Activated naive CD8-positive, alpha-beta T cell (primary cell): ENCODE measurements at regions not wholly inside any gene's neighbourhood (a gene's known extent, or its start where the extent isn't known, plus 50 kb on each side); places are given as distances from the start of the nearest gene placed in this dataset.
"Not testable (repeated sequence)": the region's sequence is repeated elsewhere in the genome, so short reads cannot be mapped to it uniquely, and the experiment has no call there.

ENCODE experiments used
- H3K27ac Mint-ChIP-seq: one replicate; pipeline ENCODE4 v1.8.0; 2021; ENCODE audit warnings: mixed read lengths
- H3K27me3 Mint-ChIP-seq: one replicate; pipeline ENCODE4 v1.8.0; 2021; ENCODE audit warnings: mixed read lengths
- H3K36me3 Mint-ChIP-seq: one replicate; pipeline ENCODE4 v1.8.0; 2021; ENCODE audit warnings: mixed read lengths
- H3K4me1 Mint-ChIP-seq: one replicate; pipeline ENCODE4 v1.8.0; 2021; ENCODE audit warnings: low read depth, mixed read lengths
- H3K4me3 Mint-ChIP-seq: one replicate; pipeline ENCODE4 v1.8.0; 2021; ENCODE audit warnings: mild to moderate bottlenecking, mixed read lengths
- H3K9me3 Mint-ChIP-seq: one replicate; pipeline ENCODE4 v1.8.0; 2021; ENCODE audit warnings: low read depth, mixed read lengths

DNA sequence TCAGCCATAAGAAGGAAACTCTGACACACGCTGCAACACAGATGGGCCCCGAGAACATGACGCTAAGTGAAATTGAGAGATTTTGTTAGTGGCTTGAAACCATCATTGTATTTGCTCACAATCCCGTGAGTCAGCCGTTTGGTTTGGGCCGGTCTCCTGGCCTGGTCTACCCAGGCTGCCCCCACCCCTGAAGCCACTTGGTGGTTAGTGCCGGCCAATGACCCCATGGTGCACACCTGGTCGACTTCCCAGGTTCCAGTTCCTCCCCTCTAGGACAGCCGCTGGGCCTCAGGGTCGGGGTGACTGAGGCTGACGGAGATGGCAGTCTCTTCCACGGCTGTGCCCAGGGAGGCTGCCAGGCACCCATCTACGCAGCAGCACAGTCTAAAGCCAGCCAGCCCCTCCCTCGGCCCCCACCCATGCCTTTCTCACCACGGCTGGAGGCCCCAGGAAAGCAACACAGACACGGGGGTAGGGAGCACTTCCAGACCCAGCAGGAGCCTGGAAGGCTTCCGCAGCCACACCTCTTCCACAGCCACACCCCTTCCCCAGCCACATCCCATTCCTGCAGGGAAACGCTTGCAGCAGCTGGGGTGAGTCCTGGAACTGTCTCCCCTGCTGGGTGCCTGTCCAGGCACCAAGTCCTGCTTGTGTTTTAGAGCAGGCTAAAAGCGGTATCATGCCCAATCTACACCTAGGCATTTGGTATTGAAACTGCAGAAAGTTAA, 5413.2 kb upstream of the TPTE start:
- not testable (repeated sequence) for H3K27ac Mint-ChIP-seq, H3K27me3 Mint-ChIP-seq, H3K9me3 Mint-ChIP-seq, H3K36me3 Mint-ChIP-seq, H3K4me1 Mint-ChIP-seq, H3K4me3 Mint-ChIP-seq

DNA sequence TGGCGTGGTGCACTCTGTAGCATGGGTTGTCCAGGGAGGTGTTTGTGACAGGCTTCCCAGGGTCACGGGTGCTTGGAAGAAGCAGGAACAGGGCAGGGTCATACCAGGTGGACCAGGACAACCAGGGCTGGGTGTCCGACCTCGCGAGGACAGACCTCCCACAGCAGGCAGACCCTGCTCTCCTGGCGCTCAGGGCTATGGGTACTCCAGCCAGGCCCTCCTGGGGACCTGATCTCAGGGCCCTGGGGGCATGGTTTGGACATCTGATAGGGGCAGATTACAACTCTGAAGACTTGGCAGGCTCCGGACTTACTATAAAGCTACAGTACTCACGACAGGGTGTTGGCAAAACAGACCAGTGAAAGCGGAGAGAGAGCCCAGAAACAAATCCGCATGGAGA, 5410.2 kb upstream of the TPTE start:
- H3K4me3 Mint-ChIP-seq, H3K27ac Mint-ChIP-seq, H3K4me1 Mint-ChIP-seq, H3K27me3 Mint-ChIP-seq, H3K9me3 Mint-ChIP-seq, H3K36me3 Mint-ChIP-seq: not testable (repeated sequence)

DNA sequence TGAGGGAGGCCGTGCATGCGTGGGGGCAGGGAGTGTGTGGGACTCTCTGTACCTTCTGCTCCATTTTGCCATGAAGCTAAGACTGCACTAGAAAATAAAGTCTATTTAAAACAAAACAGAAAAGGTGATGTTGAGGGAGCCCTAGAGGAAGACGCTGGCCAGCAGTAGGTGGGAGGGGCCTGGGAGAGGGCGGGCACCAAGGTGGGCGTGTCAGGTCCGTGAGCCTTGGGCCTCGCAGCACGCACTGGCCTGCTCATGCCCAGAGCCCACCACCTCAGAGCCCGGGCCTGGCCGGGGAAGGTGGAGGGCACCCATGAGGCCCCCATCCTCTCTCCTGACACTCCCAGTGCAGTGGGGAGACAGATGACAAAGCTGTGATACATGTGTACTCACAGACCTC, 5408.3 kb upstream of the TPTE start:
- not testable (repeated sequence) for H3K27me3 Mint-ChIP-seq, H3K36me3 Mint-ChIP-seq, H3K4me1 Mint-ChIP-seq, H3K4me3 Mint-ChIP-seq, H3K9me3 Mint-ChIP-seq, H3K27ac Mint-ChIP-seq

DNA sequence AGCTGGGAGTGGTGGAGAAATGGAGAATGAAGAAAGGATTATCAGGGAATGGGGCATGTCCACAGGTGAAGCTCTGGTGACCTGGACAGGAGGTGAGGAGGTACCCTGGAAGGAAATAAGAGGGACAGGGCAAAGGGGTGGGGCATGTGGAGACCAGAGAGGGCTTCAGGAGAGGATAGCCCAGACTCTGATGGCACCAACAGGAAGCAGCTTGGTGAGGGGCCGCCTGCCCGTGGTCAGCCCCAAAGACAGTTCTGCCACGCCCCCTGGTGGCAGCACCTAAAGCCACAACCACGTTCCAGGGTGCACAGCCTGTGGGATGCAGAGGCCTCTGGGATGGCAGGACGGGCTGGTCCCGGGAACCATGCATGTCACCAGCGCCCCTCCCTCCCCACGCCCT, 5406.9 kb upstream of the TPTE start:
- H3K36me3 Mint-ChIP-seq, H3K9me3 Mint-ChIP-seq, H3K27ac Mint-ChIP-seq: not testable (repeated sequence)

DNA sequence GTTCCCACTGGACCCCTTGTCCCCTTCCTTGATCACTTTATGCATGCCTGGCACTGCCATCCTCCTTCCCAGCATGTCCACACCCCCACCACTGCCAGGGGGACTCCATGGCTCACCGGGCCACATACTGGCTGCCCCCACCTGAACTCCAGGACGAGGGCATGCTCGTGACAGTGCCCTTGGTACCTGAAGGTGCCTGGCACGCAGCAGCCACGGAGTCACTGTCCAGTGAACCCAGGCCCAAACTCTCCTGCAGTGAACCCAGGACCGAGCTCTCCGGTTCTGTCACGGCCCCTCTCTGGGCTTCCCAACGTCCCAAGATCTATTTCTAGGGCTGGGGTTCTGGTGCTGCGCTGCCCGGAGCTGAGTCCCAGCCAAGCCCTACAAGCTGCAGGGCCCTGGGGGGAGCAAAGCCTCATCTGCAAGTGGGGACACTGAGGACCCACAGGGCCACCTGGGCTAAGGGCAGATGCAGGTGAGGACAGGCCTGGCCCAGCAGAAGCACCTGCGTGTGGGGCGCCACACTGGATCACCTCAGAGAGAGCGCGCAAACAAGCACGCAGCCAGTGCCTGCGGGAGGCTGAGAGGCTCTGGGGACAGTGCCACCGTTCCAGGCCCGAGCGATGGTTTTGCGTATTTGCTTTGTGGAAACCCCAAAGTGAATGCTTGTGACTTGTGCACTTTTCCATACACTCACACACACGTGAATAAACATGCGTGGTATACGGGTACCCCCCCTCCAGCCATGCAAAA, 5406.3 kb upstream of the TPTE start:
- H3K9me3 Mint-ChIP-seq, H3K27ac Mint-ChIP-seq, H3K27me3 Mint-ChIP-seq, H3K4me3 Mint-ChIP-seq, H3K4me1 Mint-ChIP-seq, H3K36me3 Mint-ChIP-seq: not testable (repeated sequence)

More for the DNA sequence above, 5406.9 kb upstream of the TPTE start:
- H3K4me3 Mint-ChIP-seq, H3K27me3 Mint-ChIP-seq, H3K4me1 Mint-ChIP-seq: not testable (repeated sequence)

DNA sequence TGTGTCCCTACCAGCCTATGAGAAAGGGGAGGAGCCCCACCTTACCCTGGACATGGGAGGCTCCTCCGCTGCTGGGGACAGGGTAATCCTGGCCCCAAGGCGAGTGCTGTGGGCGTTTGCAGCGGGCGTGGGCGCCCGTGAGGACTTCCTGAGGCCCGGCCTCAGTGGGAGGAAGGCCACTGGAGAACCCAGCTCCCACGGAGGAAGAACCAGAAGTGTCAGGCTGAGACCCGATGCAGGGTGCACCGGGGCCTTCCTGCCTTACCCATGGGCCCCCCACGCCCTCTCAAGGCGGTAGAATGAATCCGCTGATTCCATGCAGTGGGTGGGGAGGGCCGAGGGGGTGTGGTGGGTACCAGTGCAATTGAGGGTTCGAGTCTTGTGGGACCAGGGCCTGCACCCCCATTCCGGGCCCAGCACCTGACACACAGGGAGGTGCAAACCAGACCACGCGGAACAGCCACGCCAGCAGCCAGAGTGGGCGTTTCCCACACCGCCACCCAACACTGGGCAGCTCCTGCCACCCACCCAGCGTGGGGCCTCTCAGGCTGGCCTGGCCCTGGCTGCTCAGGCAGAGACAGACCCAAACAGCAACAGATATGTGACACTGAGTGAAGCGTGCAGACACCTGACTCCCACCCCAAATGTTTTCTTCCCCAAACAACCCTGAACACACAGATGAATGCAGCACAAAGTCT, 5405.6 kb upstream of the TPTE start:
- H3K36me3 Mint-ChIP-seq, H3K4me3 Mint-ChIP-seq, H3K27me3 Mint-ChIP-seq, H3K4me1 Mint-ChIP-seq, H3K27ac Mint-ChIP-seq, H3K9me3 Mint-ChIP-seq: not testable (repeated sequence)

DNA sequence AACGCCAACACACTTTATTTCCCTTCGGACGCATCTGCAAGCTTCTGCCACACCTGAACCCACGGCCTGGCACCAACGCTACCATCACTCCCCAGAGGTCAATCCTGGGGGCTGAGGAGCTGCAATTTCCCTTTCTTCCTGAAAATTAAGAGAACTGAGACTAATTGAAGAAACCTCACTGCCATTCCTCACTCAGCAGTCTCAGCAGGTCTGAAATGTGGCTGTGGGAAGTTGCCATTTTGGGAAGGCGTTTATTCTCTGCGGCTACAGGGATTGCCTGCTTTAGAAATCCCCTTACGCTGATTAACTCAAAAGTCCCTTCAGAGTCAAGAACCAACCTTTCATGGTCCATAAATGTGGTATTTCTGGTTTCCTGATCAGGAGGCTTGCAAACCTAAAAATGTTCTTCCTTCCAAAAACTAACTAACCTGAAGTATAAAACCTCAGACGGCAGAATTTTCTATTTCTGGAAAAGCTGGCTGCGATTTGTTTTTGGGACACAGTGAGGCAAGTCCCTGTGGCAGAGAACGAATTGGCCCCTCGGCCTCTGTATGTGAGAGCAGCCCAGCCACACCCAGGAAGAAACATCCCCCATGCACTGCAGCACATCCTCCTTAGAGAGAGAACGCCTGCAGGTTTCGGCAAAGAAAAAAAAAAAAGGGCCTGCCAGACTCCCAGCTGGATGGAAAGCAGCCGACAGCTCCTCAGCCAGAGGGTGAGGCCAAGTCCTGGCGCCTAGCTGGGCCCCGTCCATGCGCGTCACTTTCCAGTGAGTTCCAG, 5404.8 kb upstream of the TPTE start:
- H3K36me3 Mint-ChIP-seq, H3K27ac Mint-ChIP-seq, H3K4me1 Mint-ChIP-seq, H3K9me3 Mint-ChIP-seq, H3K4me3 Mint-ChIP-seq, H3K27me3 Mint-ChIP-seq: not testable (repeated sequence)

DNA sequence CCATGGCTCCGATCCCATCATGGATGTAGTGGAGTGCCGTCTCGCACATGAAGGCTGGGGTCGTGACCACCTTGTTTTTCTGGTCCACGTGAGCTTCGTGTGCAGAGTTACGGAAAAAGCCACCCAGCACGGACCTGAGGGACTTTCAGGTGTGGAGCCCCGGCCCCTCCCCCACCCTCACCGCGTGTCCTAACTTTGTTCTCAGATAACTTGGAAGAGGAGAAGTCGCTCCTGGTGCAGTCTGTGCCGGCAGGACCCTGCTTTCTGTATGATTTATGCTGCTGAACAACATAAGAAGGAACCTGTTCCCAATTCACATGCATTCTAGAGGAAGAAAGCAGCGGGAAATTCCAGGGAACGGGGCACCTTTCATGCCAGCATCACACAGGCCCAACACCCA, 5404.2 kb upstream of the TPTE start:
- H3K4me1 Mint-ChIP-seq, H3K27me3 Mint-ChIP-seq, H3K9me3 Mint-ChIP-seq, H3K27ac Mint-ChIP-seq, H3K4me3 Mint-ChIP-seq, H3K36me3 Mint-ChIP-seq: not testable (repeated sequence)

DNA sequence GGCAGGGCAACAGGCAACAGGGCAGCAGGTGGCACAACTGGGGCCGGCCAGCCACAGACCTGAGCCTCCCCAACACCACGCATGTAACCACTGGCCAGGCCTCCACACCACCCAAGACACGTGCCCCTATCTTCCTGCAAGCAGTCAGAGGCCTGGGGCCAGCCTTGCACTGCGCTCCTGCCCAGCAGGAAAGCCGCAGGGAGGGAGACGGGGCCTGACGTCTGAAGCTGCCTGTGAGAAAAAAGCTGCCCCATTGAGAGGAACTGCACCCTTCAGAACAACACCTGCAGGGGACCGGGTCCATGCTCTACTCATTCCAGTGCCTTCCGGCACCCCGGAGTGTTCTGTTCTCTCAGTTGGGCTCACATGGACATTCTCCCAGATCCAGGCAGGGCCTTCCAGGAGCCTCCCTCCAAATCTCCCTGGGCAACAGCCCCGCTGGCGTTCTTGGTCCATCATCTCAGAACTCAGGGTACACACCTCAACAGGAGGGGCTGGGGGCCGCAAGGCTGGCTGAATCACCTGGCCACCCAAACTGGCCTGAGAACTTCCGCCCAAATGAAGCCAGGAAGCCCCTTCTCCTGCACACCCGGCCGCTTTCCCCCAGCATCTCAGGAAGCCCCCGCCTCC, 5403.6 kb upstream of the TPTE start:
- H3K4me3 Mint-ChIP-seq, H3K27ac Mint-ChIP-seq, H3K36me3 Mint-ChIP-seq, H3K4me1 Mint-ChIP-seq, H3K9me3 Mint-ChIP-seq, H3K27me3 Mint-ChIP-seq: not testable (repeated sequence)

DNA sequence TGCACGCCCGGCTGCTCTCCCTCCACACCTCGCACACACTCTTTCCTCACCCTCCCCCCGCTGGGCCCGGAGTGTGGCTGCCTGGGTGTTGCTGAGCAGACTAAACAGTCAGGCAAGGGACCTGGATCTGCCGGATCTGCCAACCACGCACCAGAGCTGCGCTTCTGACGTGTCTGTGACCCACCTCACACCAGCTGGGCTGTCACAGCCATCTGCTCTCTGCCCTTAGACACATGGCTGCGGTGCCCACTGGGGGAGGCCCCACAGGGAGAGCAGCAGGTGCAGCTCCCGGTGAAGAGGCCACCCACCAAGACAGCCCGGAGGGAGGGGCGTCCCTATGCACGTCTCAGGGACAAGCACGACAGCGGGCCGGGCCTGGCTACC, 5403.1 kb upstream of the TPTE start:
- not testable (repeated sequence) for H3K27me3 Mint-ChIP-seq, H3K4me3 Mint-ChIP-seq, H3K4me1 Mint-ChIP-seq, H3K36me3 Mint-ChIP-seq, H3K27ac Mint-ChIP-seq, H3K9me3 Mint-ChIP-seq

DNA sequence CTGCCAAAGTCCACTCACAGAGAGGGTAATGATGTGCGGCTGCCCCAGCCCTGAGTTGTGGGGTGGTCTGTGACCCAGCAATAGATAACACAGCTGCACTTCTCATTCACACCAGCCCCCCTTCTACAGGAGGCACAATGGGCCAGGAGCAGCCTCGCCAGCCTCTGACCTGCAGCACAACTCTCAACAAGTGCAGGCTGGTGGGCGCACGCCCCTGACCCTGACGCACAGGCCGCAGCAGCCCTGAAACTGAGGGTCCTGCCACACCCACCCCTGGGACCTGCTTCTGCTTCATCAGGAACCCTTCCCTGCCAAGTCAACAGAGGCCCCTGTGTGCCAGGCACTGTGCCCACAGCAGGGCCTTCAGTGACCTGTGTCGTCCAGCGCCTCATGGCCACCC, 5402.2 kb upstream of the TPTE start:
- H3K36me3 Mint-ChIP-seq, H3K4me3 Mint-ChIP-seq, H3K27me3 Mint-ChIP-seq, H3K4me1 Mint-ChIP-seq, H3K27ac Mint-ChIP-seq, H3K9me3 Mint-ChIP-seq: not testable (repeated sequence)

DNA sequence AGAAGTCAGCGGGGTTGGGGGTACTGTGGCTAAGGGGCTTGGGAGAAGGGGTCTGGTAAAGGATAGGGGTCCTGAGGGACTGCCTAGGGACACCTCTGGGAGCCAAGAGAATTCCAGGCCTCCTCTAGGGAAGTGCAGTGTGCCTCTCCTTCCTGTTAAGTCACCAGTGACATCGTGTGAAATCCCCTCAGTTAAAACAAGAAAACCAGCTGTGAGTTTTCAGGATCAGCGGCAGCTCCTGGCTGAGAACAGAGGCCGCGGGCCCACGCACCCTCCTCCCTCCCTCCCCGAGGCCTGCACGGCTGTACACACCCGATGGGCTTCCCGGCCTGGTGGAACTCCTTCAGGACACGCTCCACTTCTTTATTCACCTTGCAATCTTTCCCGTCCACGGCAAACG, 5400.0 kb upstream of the TPTE start:
- not testable (repeated sequence) for H3K4me3 Mint-ChIP-seq, H3K4me1 Mint-ChIP-seq, H3K27me3 Mint-ChIP-seq, H3K9me3 Mint-ChIP-seq, H3K27ac Mint-ChIP-seq, H3K36me3 Mint-ChIP-seq

DNA sequence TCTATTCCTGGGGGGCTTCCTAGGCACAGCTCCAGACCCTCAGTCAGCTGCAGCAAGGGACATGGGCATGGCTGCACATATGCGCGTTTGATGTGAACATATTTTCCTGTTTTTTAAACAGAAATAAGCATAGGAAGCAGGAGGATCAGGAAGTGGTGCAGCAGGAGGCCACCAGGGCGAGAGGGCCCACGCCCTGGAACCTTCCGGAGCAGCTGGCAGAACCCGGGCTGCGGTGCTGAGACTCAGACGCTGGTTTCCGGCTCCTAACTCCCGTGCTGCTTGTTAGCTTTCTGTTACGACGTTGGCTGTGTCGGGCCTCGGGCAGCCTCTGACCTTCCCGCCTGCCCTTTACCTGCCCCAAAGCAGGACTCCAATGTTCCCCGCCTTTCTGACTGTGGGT, 5399.5 kb upstream of the TPTE start:
- H3K4me1 Mint-ChIP-seq, H3K4me3 Mint-ChIP-seq, H3K27me3 Mint-ChIP-seq, H3K27ac Mint-ChIP-seq, H3K36me3 Mint-ChIP-seq, H3K9me3 Mint-ChIP-seq: not testable (repeated sequence)

DNA sequence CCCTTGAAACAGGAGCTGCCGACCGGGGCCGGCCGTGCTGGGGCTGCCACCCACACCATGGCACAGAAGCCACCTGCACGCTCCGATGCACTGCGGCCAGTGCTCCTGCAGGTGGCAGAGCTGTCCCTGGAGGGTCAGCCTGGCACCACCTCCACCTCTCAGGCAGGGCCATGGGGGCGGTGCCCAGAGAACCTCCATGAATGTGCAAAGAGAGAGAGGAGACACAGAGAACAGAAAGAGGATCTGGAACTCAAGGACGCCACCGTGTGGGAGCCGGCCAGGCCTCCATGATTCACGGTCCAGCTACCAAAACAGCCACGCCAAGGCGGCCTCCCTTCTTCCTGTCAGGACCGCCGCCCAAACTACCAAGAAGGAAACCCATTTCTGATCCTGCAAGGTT, 5397.7 kb upstream of the TPTE start:
- not testable (repeated sequence) for H3K4me3 Mint-ChIP-seq, H3K4me1 Mint-ChIP-seq, H3K27me3 Mint-ChIP-seq

DNA sequence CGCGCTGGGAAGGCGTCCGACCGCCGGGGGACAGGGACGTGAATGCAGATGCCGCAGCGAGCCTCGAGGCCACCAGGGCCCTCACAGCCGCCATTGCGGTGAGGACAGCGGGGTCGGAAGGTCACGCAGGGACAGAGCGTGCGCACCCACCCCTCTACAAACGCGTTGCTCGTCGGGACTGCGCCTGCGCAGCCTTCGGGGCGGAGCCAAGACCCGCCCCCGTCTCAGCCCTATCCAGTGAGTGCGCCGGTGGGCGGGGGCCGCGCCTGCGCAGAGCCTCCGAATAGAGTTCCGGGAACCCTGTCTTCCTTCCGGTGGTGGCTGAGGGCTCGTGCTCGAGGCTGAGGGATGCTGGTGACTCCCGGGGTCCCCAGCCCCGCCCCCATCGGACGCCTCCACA, 5393.1 kb upstream of the TPTE start:
- not testable (repeated sequence) for H3K36me3 Mint-ChIP-seq, H3K27ac Mint-ChIP-seq, H3K4me1 Mint-ChIP-seq, H3K27me3 Mint-ChIP-seq, H3K9me3 Mint-ChIP-seq
- peak overlapping the region; percentile 58 for H3K4me3 Mint-ChIP-seq

More for the DNA sequence above, 5397.7 kb upstream of the TPTE start:
- not testable (repeated sequence) for H3K9me3 Mint-ChIP-seq, H3K27ac Mint-ChIP-seq, H3K36me3 Mint-ChIP-seq
